Spinal cord (tissue), 9 donors: ENCODE measurements at regions not wholly inside any gene's neighbourhood (a gene's known extent, or its start where the extent isn't known, plus 50 kb on each side); places are given as distances from the start of the nearest gene placed in this dataset.

ENCODE experiments used
- DNase-seq, 6 donors: peaks; one replicate each; pipeline versions ENCODE4 v3.0.0 to v3.0.0-alpha.2; 2013 to 2015; ENCODE audit warnings: low spot score in 6 of 6, low read depth in 4 of 6
- H3K27ac ChIP-seq: one replicate; pipeline ENCODE4 v1.5.1; 2013; ENCODE audit warnings: low read depth, low read length, control low read depth
- H3K27me3 ChIP-seq: one replicate; pipeline ENCODE4 v1.6.1; 2013; ENCODE audit warnings: low read length; ENCODE audit not compliant: control insufficient read depth, insufficient read depth
- H3K36me3 ChIP-seq: one replicate; pipeline ENCODE4 v1.6.1; 2013; ENCODE audit warnings: low read length; ENCODE audit not compliant: control insufficient read depth, insufficient read depth
- H3K4me1 ChIP-seq: one replicate; pipeline ENCODE4 v1.6.1; 2013; ENCODE audit warnings: low read length; ENCODE audit not compliant: control insufficient read depth, insufficient read depth
- H3K4me3 ChIP-seq: one replicate; pipeline ENCODE4 v1.5.1; 2013; ENCODE audit warnings: low read depth, low read length, control low read depth
- H3K9me3 ChIP-seq: one replicate; pipeline ENCODE4 v1.6.1; 2013; ENCODE audit warnings: low read length; ENCODE audit not compliant: control insufficient read depth, insufficient read depth
- WGBS: methylation state at CpG from one replicate; pipeline ENCODE4 v1.1.5; 2013; ENCODE audit warnings: missing lambda C conversion rate; ENCODE audit not compliant: insufficient coverage; 5-methylcytosine and 5-hydroxymethylcytosine counted together
- donor health status: healthy.

DNA sequence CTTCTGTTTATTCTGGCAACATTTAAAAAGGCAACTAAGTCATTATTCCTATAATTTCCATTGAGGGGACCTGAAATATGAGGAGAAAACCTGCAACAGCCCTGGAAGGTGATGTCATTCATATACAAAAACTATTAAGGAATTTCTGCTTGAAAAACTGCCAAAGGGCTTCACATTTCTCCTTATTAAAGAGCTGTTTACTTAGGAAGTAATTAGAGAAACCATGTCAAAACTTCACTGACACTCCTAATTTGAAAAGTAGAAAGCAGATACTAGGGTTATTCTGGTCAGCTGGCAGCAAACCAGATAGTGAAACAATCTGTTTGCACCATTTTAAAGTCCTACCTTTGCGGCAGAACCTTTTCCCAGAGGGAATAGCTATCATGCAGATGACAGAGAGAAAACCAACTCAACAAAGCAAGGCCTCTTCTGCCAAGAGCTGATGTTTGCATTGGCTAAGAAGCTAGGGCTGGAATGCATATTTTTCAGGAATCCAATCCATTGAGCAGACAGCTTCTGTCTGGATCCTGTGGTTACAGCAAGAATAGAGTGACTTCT is 592.2 kb upstream of the SYT4 start:
- Histone ChIP-seq H3K9me3 (no peaks in the 10 kb centered on the region), H3K27ac (no peak overlapping the region), H3K4me1 (no peaks in the 10 kb centered on the region), H3K4me3 (no peak overlapping the region), H3K36me3 (no peaks in the 10 kb centered on the region), H3K27me3 (no peaks in the 10 kb centered on the region)
- 60% methylated on average over 1 of the region's 1 CpG for WGBS
- peak in 1 of 6 donors; percentile 64 for DNase-seq

DNA sequence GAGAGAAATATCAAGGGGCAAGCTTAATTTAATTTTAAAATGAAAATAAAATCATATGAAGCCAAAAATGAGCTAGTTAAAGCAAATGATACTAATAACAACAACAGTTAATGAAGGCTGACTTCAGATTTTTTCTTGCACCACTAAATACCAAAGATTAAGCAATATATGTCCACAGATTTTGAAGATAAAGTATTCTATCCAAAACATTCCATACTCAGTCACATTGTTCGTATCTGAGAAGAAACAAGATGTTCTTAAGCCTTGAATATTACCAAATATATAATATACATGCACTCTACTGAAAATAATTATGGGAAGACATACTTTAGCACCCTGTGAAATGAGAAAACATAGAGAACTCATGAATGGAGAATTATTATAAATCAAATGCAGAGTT is 593.3 kb upstream of the SYT4 start:
- no peak overlapping the region for H3K4me3 ChIP-seq
- no peak overlapping the region for H3K27ac ChIP-seq
- no peaks in the 10 kb centered on the region for H3K9me3 ChIP-seq
- no peaks in the 10 kb centered on the region for H3K27me3 ChIP-seq
- WGBS = no CpG with 5 or more reads among the region's 1 CpG
- no peak for DNase-seq
- H3K4me1 ChIP-seq = no peaks in the 10 kb centered on the region
- no peaks in the 10 kb centered on the region for H3K36me3 ChIP-seq

DNA sequence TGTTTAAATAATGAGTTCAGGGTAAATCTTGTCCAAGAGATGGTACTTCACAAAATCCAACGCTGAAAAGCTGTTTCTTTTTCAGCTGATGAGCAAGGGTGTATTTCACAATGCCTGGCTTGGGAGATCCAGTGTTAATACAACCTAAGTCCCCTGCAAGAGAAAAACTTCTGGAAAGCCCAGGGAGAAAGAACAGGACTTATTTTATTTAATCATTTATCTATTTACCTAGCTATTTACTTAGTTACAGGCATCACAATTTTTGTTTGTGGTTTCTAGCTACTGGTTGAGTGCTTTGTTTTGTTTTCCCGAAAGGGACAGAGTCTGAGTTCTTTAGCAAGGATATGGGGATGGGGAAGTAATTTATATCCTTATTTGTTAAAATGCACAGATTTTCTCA is 598.2 kb upstream of the SYT4 start:
- H3K4me3 ChIP-seq = no peak overlapping the region
- no peaks in the 10 kb centered on the region for H3K4me1 ChIP-seq
- no peak for DNase-seq
- WGBS = no CpG with 5 or more reads among the region's 2 CpGs
- no peak overlapping the region for H3K27ac ChIP-seq
- H3K27me3 ChIP-seq = no peaks in the 10 kb centered on the region
- H3K9me3 ChIP-seq = no peaks in the 10 kb centered on the region
- H3K36me3 ChIP-seq = no peaks in the 10 kb centered on the region

DNA sequence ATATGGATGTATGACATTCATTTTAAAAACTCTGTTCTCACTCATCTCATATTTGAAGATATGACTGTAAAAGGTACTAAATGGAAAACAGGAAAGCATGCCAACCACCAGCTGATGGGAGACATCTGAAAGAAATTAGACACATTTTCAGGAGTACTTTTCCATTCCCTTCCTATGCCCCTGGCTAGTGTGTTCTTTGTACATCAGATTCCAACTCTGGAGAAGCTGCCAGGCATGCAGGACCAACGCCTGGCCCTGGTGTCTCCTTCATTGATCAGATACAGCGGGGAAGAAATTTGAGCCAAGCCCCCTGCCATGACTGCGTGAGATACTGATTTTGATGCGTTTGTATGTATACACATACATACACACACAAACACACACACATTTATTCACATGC is 599.0 kb upstream of the SYT4 start:
- WGBS = no CpG with 5 or more reads among the region's 4 CpGs
- H3K9me3 ChIP-seq = no peaks in the 10 kb centered on the region
- no peak overlapping the region for H3K27ac ChIP-seq
- no peaks in the 10 kb centered on the region for H3K36me3 ChIP-seq
- no peaks in the 10 kb centered on the region for H3K27me3 ChIP-seq
- DNase-seq = peak in 1 of 6 donors; percentile 17
- no peak overlapping the region for H3K4me3 ChIP-seq
- no peaks in the 10 kb centered on the region for H3K4me1 ChIP-seq

DNA sequence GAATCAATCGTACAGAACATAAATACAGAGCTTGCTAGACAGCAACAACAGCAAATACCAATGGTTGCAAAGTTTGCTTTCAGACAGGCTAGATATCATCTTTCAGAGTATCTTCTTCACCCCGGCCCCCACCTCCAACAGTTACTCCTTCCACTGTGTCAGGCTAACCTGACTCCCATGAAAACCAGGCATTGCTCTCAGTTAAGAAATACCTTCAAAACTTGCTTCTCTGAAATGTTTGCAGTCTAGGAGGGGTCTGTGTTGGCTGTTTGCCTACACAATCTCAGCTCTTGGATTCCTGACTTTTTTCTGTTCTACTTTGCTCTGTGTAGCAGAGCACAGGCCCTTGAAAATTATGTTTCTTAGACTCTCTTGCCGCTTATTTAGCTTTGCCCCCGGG is 599.5 kb upstream of the SYT4 start:
- DNase-seq = peak in 1 of 6 donors; percentile 24
- Histone ChIP-seq H3K27ac (no peak overlapping the region), H3K9me3 (no peaks in the 10 kb centered on the region), H3K27me3 (no peaks in the 10 kb centered on the region), H3K4me1 (no peaks in the 10 kb centered on the region), H3K4me3 (no peak overlapping the region), H3K36me3 (no peaks in the 10 kb centered on the region)
- WGBS = 50% methylated on average over 2 of the region's 4 CpGs

DNA sequence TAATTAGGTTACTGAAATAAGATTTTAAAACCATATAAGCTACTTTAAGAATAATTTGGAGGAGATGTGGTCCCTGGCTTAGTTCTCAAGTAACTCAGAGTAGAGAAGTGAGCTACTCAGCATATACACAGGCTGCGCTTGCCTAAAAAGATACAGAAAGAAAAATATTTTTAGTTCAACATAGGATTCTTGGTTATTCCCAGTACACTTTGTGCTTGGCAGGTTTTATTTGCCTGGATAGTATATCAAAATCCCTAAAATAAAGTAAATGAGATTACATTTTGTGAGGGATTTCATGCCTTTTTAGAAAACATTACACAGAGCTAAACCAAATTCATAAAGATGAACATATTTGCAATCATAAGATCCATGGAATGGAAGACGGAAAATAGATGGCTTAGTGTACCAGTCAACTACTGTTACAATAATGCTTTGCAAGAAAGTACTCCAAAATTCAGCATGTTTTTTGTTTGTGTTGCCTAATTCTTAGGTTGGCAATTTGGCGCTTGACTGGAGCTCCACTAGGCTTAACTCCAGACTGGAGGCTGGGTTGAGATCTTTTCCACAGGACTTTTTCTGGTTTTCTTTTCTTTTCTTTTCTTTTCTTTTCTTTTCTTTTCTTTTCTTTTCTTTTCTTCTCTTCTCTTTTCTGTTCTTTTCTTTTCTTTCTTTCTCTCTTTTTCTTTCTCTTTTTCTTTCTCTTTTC is 600.5 kb upstream of the SYT4 start:
- peak in 1 of 6 donors; percentile 9 for DNase-seq
- no peak overlapping the region for H3K27ac ChIP-seq
- H3K4me1 ChIP-seq = no peaks in the 10 kb centered on the region
- 100% methylated on average over 1 of the region's 3 CpGs for WGBS
- no peaks in the 10 kb centered on the region for H3K36me3 ChIP-seq
- H3K27me3 ChIP-seq = no peaks in the 10 kb centered on the region
- H3K9me3 ChIP-seq = no peaks in the 10 kb centered on the region
- no peak overlapping the region for H3K4me3 ChIP-seq

DNA sequence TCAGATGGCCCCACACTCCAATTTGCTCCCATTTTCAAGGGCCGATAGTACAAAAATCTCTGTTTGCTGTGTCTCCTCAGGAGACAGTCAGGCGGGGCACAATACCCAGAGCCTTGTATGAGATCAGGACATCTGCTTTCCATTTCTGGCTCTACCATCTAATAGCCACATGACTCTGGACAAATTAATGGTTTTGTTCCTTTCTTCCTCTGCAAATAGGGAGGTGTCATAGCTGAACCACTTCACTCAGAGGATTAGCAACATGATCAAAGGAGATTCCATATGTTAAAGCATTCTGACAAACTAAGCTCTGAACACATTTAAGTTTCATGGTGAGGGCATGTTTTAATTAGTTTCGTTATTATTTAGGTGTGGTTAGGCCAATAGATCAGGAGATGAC is 602.1 kb upstream of the SYT4 start:
- Histone ChIP-seq H3K4me3 (no peak overlapping the region), H3K36me3 (no peaks in the 10 kb centered on the region), H3K27ac (no peak overlapping the region), H3K4me1 (no peaks in the 10 kb centered on the region), H3K9me3 (no peaks in the 10 kb centered on the region), H3K27me3 (no peaks in the 10 kb centered on the region)
- 52% methylated on average over 2 of the region's 3 CpGs for WGBS
- no peak for DNase-seq

DNA sequence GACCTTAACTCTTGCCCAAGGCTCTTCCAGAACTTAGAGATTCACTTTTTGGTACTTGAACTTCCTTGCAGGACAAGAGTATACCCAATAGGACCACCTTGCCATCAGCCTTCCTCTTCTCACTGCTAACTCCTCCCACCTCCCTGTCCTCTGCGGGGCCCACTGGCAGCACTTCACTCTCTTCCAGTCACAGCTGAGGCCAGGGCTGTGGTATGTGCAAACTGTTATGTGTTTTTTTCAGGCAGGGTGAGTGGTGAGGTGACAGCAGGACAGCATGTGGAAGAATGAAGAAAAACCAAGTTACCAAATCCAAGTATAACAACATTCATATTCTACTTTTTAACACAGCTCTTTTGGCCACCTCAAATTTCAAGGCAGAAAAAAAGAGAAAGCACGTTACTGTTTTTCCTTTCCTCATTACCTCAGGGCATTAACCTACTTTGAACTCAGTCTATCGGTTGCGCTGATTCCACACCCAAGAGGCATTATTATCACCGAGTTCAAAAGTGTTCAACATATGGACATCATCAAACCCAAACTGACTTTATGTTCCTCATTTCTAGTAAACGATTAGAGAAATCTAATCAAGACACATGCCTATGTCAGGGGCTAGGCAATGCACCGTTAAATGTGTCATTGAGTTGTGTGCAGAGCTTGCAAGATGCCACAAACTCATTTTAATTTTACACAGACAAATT is 605.2 kb upstream of the SYT4 start:
- no peaks in the 10 kb centered on the region for H3K9me3 ChIP-seq
- no peaks in the 10 kb centered on the region for H3K36me3 ChIP-seq
- H3K4me1 ChIP-seq = no peaks in the 10 kb centered on the region
- H3K27me3 ChIP-seq = no peaks in the 10 kb centered on the region
- 65% methylated on average over 4 of the region's 7 CpGs for WGBS
- no peak overlapping the region for H3K27ac ChIP-seq
- DNase-seq = peak in 2 of 6 donors; percentile 16 to 59
- no peak overlapping the region for H3K4me3 ChIP-seq

DNA sequence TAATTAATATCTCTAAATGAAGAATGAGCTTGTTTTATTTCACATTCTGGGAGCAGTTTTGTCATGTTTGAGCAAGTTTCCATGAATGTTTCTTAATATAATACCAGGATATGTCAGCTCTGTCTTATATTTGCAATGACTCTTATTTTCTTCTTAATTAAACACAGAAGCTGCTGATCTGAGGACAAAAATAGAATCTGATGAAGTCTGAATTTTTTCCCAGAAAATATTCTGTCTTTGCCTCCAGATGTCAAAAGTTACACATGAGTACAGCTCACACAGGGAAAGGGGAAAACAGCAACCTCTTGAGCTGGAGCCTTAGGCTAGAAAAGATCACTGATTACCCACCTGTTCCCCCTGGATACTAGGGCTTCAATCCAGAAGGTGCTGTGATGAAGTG is 606.6 kb upstream of the SYT4 start:
- Histone ChIP-seq H3K4me3 (no peak overlapping the region), H3K36me3 (no peaks in the 10 kb centered on the region), H3K27me3 (no peaks in the 10 kb centered on the region), H3K27ac (no peak overlapping the region), H3K4me1 (no peaks in the 10 kb centered on the region), H3K9me3 (no peaks in the 10 kb centered on the region)
- DNase-seq = no peak

DNA sequence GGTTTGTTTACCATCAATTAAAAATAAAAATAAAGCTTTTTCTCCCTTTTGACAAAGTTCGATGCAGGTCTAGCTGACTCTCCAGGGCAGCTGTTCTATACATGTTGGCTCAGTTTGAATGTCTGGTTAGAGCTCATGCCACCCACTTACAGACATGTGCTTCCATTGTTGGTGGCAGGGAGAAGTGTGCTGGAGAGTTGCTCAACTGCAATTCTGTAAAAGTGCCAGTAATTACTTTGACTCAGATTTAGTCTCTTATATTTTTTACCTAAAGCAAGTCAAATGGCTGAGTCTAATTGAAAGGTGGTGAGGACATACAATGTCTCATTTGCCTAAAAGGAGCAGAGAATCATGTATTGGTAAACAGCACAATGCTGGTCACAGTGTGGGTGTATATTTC is 609.1 kb upstream of the SYT4 start:
- Histone ChIP-seq H3K9me3 (no peaks in the 10 kb centered on the region), H3K27ac (no peak overlapping the region), H3K4me1 (no peaks in the 10 kb centered on the region), H3K4me3 (no peak overlapping the region), H3K27me3 (no peaks in the 10 kb centered on the region), H3K36me3 (no peaks in the 10 kb centered on the region)
- WGBS = no CpG with 5 or more reads among the region's 1 CpG
- DNase-seq = no peak
